ENCODE measurements at regions not wholly inside any gene's neighbourhood (a gene's known extent, or its start where the extent isn't known, plus 50 kb on each side); places are given as distances from the start of the nearest gene placed in this dataset.

GRCh38 chr1:68974447-68974846 is 477.6 kb upstream of the DEPDC1 start:
- WGBS (ENCODE audit: low lambda C conversion rate): 70% methylated on average over 4 of the region's 5 CpGs
- CTCF ChIA-PET: interaction anchor here (1.2 kb wide), 1 partner anchor 503 kb away, joined by 3 read pairs; no protein-coding TSS in a partner anchor
- H3K4me3 ChIP-seq (ENCODE audit: low read depth in 2 of 2, low read length in 1 of 2): no peak overlapping the region

GRCh38 chr1:68975212-68975933 is 478.5 kb upstream of the DEPDC1 start:
- Histone ChIP-seq H3K79me2 (ENCODE audit: insufficient read depth) (no peaks in the 10 kb centered on the region), H4K20me1 (ENCODE audit: insufficient read depth) (no peaks in the 10 kb centered on the region), H3K9me3 (no peaks in the 10 kb centered on the region), H3K4me1 (ENCODE audit: control insufficient read depth in 1 of 2, insufficient read depth in 2 of 2, low read depth in 1 of 2, low read length in 1 of 2) (no peaks in the 10 kb centered on the region), H3K9ac (no peak overlapping the region), H3K9me2 (no peaks in the 10 kb centered on the region), H3K4me3 (ENCODE audit: low read depth in 2 of 2, low read length in 1 of 2) (no peak overlapping the region), H3F3A (replicated peaks; ENCODE audit: insufficient read depth) (no peaks in the 10 kb centered on the region), H3K36me3 (replicated peaks in 1 of 2; ENCODE audit: control insufficient read depth in 1 of 2, insufficient read depth in 2 of 2, low read length in 1 of 2) (no peaks in the 10 kb centered on the region), H3K27ac (ENCODE audit: low read depth in 2 of 2, low read length in 1 of 2) (no peak overlapping the region), H3K4me2 (no peak overlapping the region), H2AFZ (ENCODE audit: low read depth) (no peak overlapping the region), H3K27me3 (ENCODE audit: insufficient read depth) (no peaks in the 10 kb centered on the region)
- TF ChIP-seq IRF3 (IDR thresholded peaks at IDR 0.05; ENCODE audit: low read depth, low read length): no peak
- no peak for TF ChIP-seq CTCF (IDR thresholded peaks at IDR 0.05)
- no peak for TF ChIP-seq USF2 (IDR thresholded peaks at IDR 0.05; ENCODE audit: borderline replicate concordance, low read depth, low read length)
- no peak for TF ChIP-seq ELF1 (IDR thresholded peaks at IDR 0.05)
- no peak for TF ChIP-seq EZH2phosphoT487 (IDR thresholded peaks at IDR 0.05; ENCODE audit: borderline replicate concordance, low read depth)
- TF ChIP-seq GABPA (IDR thresholded peaks at IDR 0.05; ENCODE audit: low read depth): no peak
- DNase-seq: peak; percentile 19
- POLR2A ChIA-PET: no interaction called here
- 54% methylated on average over 4 of the region's 4 CpGs for WGBS (ENCODE audit: low lambda C conversion rate)
- CTCF ChIA-PET: interaction anchor here (1.2 kb wide), 1 partner anchor 504 kb away, joined by 3 read pairs; no protein-coding TSS in a partner anchor

More at GRCh38 chr1:68974447-68974846, 477.6 kb upstream of the DEPDC1 start:
- H2AFZ ChIP-seq (ENCODE audit: low read depth): no peak overlapping the region
- H3K79me2 ChIP-seq (ENCODE audit: insufficient read depth): no peaks in the 10 kb centered on the region
- no peak overlapping the region for H3K4me2 ChIP-seq
- no peak overlapping the region for H3K27ac ChIP-seq (ENCODE audit: low read depth in 2 of 2, low read length in 1 of 2)
- H3K9ac ChIP-seq: no peak overlapping the region
- POLR2A ChIA-PET: no interaction called here
- H3K4me1 ChIP-seq (ENCODE audit: control insufficient read depth in 1 of 2, insufficient read depth in 2 of 2, low read depth in 1 of 2, low read length in 1 of 2): no peaks in the 10 kb centered on the region
- H3K27me3 ChIP-seq (ENCODE audit: insufficient read depth): no peaks in the 10 kb centered on the region
- DNase-seq: no peak
- no peak for TF ChIP-seq PBX3 (IDR thresholded peaks at IDR 0.05)
- TF ChIP-seq RAD21 (IDR thresholded peaks at IDR 0.05; ENCODE audit: low read length): peak; percentile 36; the same call in 1 of the 2 replicates
- H3F3A ChIP-seq (replicated peaks; ENCODE audit: insufficient read depth): no peaks in the 10 kb centered on the region
- H3K9me3 ChIP-seq: no peaks in the 10 kb centered on the region
- no peaks in the 10 kb centered on the region for H3K36me3 ChIP-seq (replicated peaks in 1 of 2; ENCODE audit: control insufficient read depth in 1 of 2, insufficient read depth in 2 of 2, low read length in 1 of 2)
- H4K20me1 ChIP-seq (ENCODE audit: insufficient read depth): no peaks in the 10 kb centered on the region
- H3K9me2 ChIP-seq: no peaks in the 10 kb centered on the region

Data from SK-N-SH (cell line).